ENCODE measurements at regions not wholly inside any gene's neighbourhood (a gene's known extent, or its start where the extent isn't known, plus 50 kb on each side); places are given as distances from the start of the nearest gene placed in this dataset.

DNA sequence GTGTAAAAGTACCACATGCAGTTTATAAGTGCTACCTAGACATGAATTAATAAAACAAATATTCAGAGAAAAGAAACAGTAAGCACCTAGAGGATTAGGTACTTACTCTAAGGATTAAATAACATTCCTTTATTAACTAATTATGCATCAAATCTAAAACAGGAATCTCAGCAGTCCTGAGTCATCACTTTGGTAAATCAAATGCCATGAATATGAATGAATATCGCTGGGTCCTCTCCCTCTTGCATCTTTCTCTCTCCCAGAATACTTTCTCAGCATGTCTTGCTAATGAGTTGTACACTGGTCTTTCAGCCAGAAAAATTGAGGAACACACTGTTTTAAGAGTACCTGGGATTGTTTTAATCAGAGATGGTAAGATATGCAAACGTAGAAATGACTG, 225.5 kb upstream of the NFE2L3 start:
- no peak overlapping the region for H3K27ac ChIP-seq
- H3K9me3 ChIP-seq: no peaks in the 10 kb centered on the region
- DNase-seq (ENCODE audit: low spot score in 2 of 2): no peak
- H3K4me3 ChIP-seq: no peak overlapping the region
- H3K27me3 ChIP-seq: no peaks in the 10 kb centered on the region
- no peaks in the 10 kb centered on the region for H3K4me1 ChIP-seq
- WGBS, 2 donors: 67 to 82% methylated on average over 2 of the region's 2 CpGs
- no peaks in the 10 kb centered on the region for H3K36me3 ChIP-seq
- TF ChIP-seq, protein P1, sequence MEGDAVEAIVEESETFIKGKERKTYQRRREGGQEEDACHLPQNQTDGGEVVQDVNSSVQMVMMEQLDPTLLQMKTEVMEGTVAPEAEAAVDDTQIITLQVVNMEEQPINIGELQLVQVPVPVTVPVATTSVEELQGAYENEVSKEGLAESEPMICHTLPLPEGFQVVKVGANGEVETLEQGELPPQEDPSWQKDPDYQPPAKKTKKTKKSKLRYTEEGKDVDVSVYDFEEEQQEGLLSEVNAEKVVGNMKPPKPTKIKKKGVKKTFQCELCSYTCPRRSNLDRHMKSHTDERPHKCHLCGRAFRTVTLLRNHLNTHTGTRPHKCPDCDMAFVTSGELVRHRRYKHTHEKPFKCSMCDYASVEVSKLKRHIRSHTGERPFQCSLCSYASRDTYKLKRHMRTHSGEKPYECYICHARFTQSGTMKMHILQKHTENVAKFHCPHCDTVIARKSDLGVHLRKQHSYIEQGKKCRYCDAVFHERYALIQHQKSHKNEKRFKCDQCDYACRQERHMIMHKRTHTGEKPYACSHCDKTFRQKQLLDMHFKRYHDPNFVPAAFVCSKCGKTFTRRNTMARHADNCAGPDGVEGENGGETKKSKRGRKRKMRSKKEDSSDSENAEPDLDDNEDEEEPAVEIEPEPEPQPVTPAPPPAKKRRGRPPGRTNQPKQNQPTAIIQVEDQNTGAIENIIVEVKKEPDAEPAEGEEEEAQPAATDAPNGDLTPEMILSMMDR (IDR thresholded peaks at IDR 0.05): no peak
- TF ChIP-seq EP300 (IDR thresholded peaks at IDR 0.05): no peak

GRCh38 chr7:25926891-25927625, 224.9 kb upstream of the NFE2L3 start:
- TF ChIP-seq EP300 (IDR thresholded peaks at IDR 0.05) (no peak), POLR2A (IDR thresholded peaks at IDR 0.05) (no peak)
- TF ChIP-seq, protein P1 (IDR thresholded peaks at IDR 0.05): no peak
- DNase-seq (ENCODE audit: low spot score in 2 of 2): no peak
- Histone ChIP-seq H3K27ac (no peak overlapping the region), H3K4me3 (no peak overlapping the region), H3K36me3 (no peaks in the 10 kb centered on the region), H3K4me1 (no peaks in the 10 kb centered on the region), H3K9me3 (no peaks in the 10 kb centered on the region), H3K27me3 (no peaks in the 10 kb centered on the region)
- WGBS, 2 donors: 71 to 76% methylated on average over 7 of the region's 7 CpGs

GRCh38 chr7:25927626-25927978, 224.4 kb upstream of the NFE2L3 start:
- Histone ChIP-seq H3K4me3 (no peak overlapping the region), H3K9me3 (no peaks in the 10 kb centered on the region), H3K27me3 (no peaks in the 10 kb centered on the region), H3K36me3 (no peaks in the 10 kb centered on the region), H3K4me1 (no peaks in the 10 kb centered on the region), H3K27ac (no peak overlapping the region)
- TF ChIP-seq, protein P1 (IDR thresholded peaks at IDR 0.05): no peak
- TF ChIP-seq EP300 (IDR thresholded peaks at IDR 0.05) (no peak), POLR2A (IDR thresholded peaks at IDR 0.05) (no peak)
- DNase-seq (ENCODE audit: low spot score in 2 of 2): no peak
- 89 to 97% methylated on average over 4 of the region's 4 CpGs for WGBS, 2 donors

DNA sequence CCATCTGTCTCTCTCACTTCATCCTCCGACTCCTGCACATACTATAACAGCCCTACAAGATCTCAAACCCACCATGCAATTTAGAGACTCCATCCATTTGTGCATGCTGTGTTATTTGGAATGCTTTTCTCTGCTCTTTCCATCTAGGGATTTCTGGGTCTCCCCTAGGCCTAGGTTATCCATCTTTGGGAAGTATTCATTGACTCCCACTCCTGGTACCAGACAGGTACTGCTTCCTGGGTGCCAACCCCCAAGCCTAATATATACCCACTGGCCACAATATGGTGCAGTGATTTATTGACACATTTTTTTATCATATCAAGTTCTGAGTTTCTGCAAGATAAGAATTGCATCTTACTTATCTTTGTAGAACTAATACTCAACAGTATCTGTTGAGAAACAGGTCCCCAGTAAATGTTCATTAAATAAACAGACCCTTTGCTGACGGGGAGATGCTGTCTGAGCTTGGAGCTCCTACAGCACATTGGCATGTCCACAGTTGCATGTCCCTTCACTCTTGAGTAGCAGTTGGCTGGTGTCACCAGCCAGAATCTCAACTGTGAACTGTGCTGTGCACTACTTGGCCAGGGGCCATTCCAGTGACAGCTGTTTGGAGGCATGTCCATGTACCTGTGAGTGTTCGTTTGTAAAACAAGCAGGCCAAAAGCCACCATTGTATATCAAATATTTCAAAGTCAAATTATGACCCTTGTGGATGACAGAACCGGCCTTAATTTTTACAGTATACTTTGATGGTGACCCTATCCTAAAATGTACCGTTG, 223.3 kb upstream of the NFE2L3 start:
- Histone ChIP-seq H3K4me3 (no peak overlapping the region), H3K4me1 (no peaks in the 10 kb centered on the region), H3K9me3 (peaks cover 0 to 7% (median 0%) of the 10 kb centered on the region in 4 donors), H3K27ac (no peak overlapping the region), H3K36me3 (no peaks in the 10 kb centered on the region), H3K27me3 (no peaks in the 10 kb centered on the region)
- TF ChIP-seq EP300 (IDR thresholded peaks at IDR 0.05) (no peak), POLR2A (IDR thresholded peaks at IDR 0.05) (no peak)
- TF ChIP-seq, protein P1 (IDR thresholded peaks at IDR 0.05): no peak
- WGBS, 2 donors: 85 to 94% methylated on average over 5 of the region's 5 CpGs
- no peak for DNase-seq (ENCODE audit: low spot score in 2 of 2)

DNA sequence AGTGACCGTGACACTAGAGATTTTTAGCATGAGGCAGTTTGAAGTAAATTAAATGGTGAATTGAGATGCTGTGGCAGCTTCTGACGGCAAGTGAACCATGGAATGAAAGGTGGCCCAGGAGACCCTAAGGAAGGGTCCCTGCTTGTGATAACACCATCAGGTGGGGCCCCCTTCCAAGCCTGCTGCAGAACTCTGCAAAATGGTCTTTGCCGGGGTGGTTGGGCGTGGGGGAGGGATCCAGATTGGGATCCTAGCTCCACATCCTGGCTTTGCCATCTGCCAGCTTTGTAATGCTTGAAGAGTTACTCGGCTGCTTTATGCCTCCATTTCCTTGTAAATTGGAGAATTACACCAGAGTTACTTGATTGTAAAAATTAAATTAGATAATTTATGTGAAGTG, 222.6 kb upstream of the NFE2L3 start:
- Histone ChIP-seq H3K27me3 (peaks cover 0 to 1% of the 10 kb centered on the region in 2 donors), H3K27ac (no peak overlapping the region), H3K4me1 (no peaks in the 10 kb centered on the region), H3K36me3 (no peaks in the 10 kb centered on the region), H3K9me3 (peaks cover 0 to 14% (median under 1%) of the 10 kb centered on the region in 4 donors), H3K4me3 (no peak overlapping the region)
- 83 to 86% methylated on average over 5 of the region's 5 CpGs for WGBS, 2 donors
- TF ChIP-seq, protein P1 (IDR thresholded peaks at IDR 0.05): no peak
- no peak for DNase-seq (ENCODE audit: low spot score in 2 of 2)
